IMR-90 (cell line): ENCODE measurements at regions not wholly inside any gene's neighbourhood (a gene's known extent, or its start where the extent isn't known, plus 50 kb on each side); places are given as distances from the start of the nearest gene placed in this dataset.

Experiments used
- ATAC-seq: fragments of 200-7000 bp; cut with Tn5 transposase; 2 replicates; pipeline ENCODE4 v1.9.1; 2020; ENCODE audit warnings: low read depth, mild to moderate bottlenecking, moderate library complexity
- BruUV-seq: library from RNA; stranded (reverse); fragments of 400-500 nt; replicated peaks from 2 replicates; lab custom pipeline; 2021; lab: Mats Ljungman, UMichigan
- CTCF ChIA-PET: fragments of 300-600 bp; formaldehyde crosslinking; extraction: SDS; loops from one replicate; lab custom pipeline; 2021; ENCODE audit warnings: antibody characterized with exemption; lab: Yijun Ruan, JAX
- POLR2A ChIA-PET: fragments of 300-600 bp; sonication (Branson Sonifier 250); formaldehyde crosslinking; loops from one replicate; lab custom pipeline; 2022; ENCODE audit warnings: antibody characterized with exemption; ENCODE audit not compliant: unreplicated experiment; lab: Charles Lee
- DNase-seq: peaks from one replicate; pipeline ENCODE4 v3.0.0; 2013
- H2AFZ ChIP-seq: replicated peaks from 2 replicates; pipeline ENCODE3; 2013; ENCODE audit warnings: low read length, mild to moderate bottlenecking; ENCODE audit not compliant: poor library complexity
- H2AK5ac ChIP-seq: 2 replicates; pipeline ENCODE4 v1.6.1; 2013; ENCODE audit warnings: low read depth, low read length, inconsistent platforms
- H2AK9ac ChIP-seq: replicated peaks from 2 replicates; pipeline ENCODE3; 2013; ENCODE audit warnings: mild to moderate bottlenecking, low read depth, low read length, moderate library complexity; ENCODE audit not compliant: poor library complexity
- H2BK120ac ChIP-seq: 2 replicates; pipeline ENCODE4 v1.6.1; 2013; ENCODE audit warnings: low read depth, low read length, inconsistent platforms
- H2BK15ac ChIP-seq: 3 replicates; pipeline ENCODE4 v1.6.1; 2013; ENCODE audit warnings: low read depth, low read length, inconsistent platforms
- H2BK20ac ChIP-seq: 2 replicates; pipeline ENCODE4 v1.6.1; 2013; ENCODE audit warnings: low read depth, mild to moderate bottlenecking, inconsistent platforms, low read length, moderate library complexity
- H2BK5ac ChIP-seq: 2 replicates; pipeline ENCODE4 v1.6.1; 2013; ENCODE audit warnings: mild to moderate bottlenecking, low read depth, low read length, inconsistent platforms; ENCODE audit not compliant: poor library complexity, severe bottlenecking
- H3K14ac ChIP-seq: replicated peaks from 2 replicates; pipeline ENCODE4 v1.6.1; 2013; ENCODE audit warnings: low read depth, low read length, inconsistent platforms
- H3K18ac ChIP-seq: 2 replicates; pipeline ENCODE4 v1.6.1; 2013; ENCODE audit warnings: low read depth, low read length, control low read depth
- H3K23ac ChIP-seq: 2 replicates; pipeline ENCODE4 v1.6.1; 2013; ENCODE audit warnings: low read depth, low read length, inconsistent platforms
- H3K27ac ChIP-seq: 2 replicates; pipeline ENCODE4 v1.5.1; 2013; ENCODE audit warnings: mild to moderate bottlenecking, control low read depth, low read length; ENCODE audit not compliant: insufficient read depth
- H3K27me3 ChIP-seq: 2 replicates; pipeline ENCODE4 v1.6.1; 2013; ENCODE audit warnings: low read length; ENCODE audit not compliant: control insufficient read depth, insufficient read depth
- H3K36me3 ChIP-seq: 2 replicates; pipeline ENCODE4 v1.6.1; 2013; ENCODE audit warnings: low read length, mixed read lengths; ENCODE audit not compliant: control insufficient read depth, insufficient read depth
- H3K4ac ChIP-seq: 2 replicates; pipeline ENCODE4 v1.6.1; 2013; ENCODE audit warnings: low read depth, low read length, inconsistent platforms
- H3K4me1 ChIP-seq: 2 replicates; pipeline ENCODE4 v1.6.1; 2013; ENCODE audit warnings: low read length, mixed read lengths; ENCODE audit not compliant: control insufficient read depth, insufficient read depth
- H3K4me2 ChIP-seq: 2 replicates; pipeline ENCODE4 v1.6.1; 2013; ENCODE audit warnings: low read depth, mild to moderate bottlenecking, control low read depth, low read length, moderate library complexity
- H3K4me3 ChIP-seq: 2 replicates; pipeline ENCODE4 v1.5.1; 2013; ENCODE audit warnings: low read depth, mild to moderate bottlenecking, control low read depth, low read length, moderate library complexity; ENCODE audit not compliant: insufficient read depth
- H3K56ac ChIP-seq: 2 replicates; pipeline ENCODE4 v1.6.1; 2013; ENCODE audit warnings: low read length, inconsistent platforms; ENCODE audit not compliant: insufficient read depth; ENCODE audit errors: extremely low read depth
- H3K79me1 ChIP-seq, 2 experiments: 2 replicates each; pipeline ENCODE4 v1.6.1; 2013; ENCODE audit warnings: low read length in 2 of 2, inconsistent platforms in 1 of 2, low read depth in 1 of 2
- H3K9ac ChIP-seq: 2 replicates; pipeline ENCODE4 v1.6.1; 2013; ENCODE audit warnings: low read depth, low read length, control low read depth
- H3K9me1 ChIP-seq: 2 replicates; pipeline ENCODE4 v1.6.1; 2013; ENCODE audit warnings: low read length, inconsistent platforms; ENCODE audit not compliant: insufficient read depth
- H3K9me3 ChIP-seq: 2 replicates; pipeline ENCODE4 v1.6.1; 2013; ENCODE audit warnings: low read length; ENCODE audit not compliant: control insufficient read depth, insufficient read depth
- H4K20me1 ChIP-seq: 2 replicates; pipeline ENCODE4 v1.6.1; 2013; ENCODE audit warnings: low read length, inconsistent platforms; ENCODE audit not compliant: insufficient read depth
- H4K5ac ChIP-seq: 2 replicates; pipeline ENCODE4 v1.6.1; 2013; ENCODE audit warnings: mild to moderate bottlenecking, low read depth, low read length, control low read depth
- H4K8ac ChIP-seq, 2 experiments: 2 replicates each; pipeline ENCODE4 v1.6.1; 2013; ENCODE audit warnings: low read depth in 2 of 2, low read length in 2 of 2, control low read depth in 1 of 2, inconsistent platforms in 1 of 2
- H4K91ac ChIP-seq: 2 replicates; pipeline ENCODE4 v1.6.1; 2013; ENCODE audit warnings: low read depth, low read length, inconsistent platforms; ENCODE audit not compliant: insufficient read depth
- CEBPB ChIP-seq: IDR thresholded peaks from 2 replicates; pipeline ENCODE4 v1.6.1; 2012; ENCODE audit warnings: low read depth, low read length, improper control_type of control experiment
- FOS ChIP-seq: fragments of 150-350 bp; IDR thresholded peaks from 2 replicates; pipeline ENCODE4 v1.6.1; 2016; ENCODE audit warnings: low read depth, low read length
- MAFK ChIP-seq: IDR thresholded peaks from 2 replicates; pipeline ENCODE4 v1.6.1; 2012; ENCODE audit warnings: low read depth, low read length, improper control_type of control experiment
- MAZ ChIP-seq: IDR thresholded peaks from 2 replicates; pipeline ENCODE4 v1.6.1; 2012; ENCODE audit warnings: low read depth, mild to moderate bottlenecking, low read length, improper control_type of control experiment, moderate library complexity, borderline replicate concordance
- NFE2L2 ChIP-seq: fragments of 150-350 bp; IDR thresholded peaks from 2 replicates; pipeline ENCODE4 v1.6.1; 2016; ENCODE audit warnings: low read depth, mild to moderate bottlenecking, low read length
- RFX5 ChIP-seq: IDR thresholded peaks from 2 replicates; pipeline ENCODE4 v1.8.0; 2012; ENCODE audit warnings: low read depth, mild to moderate bottlenecking, low read length, moderate library complexity
- SMC3 ChIP-seq: fragments of 150-350 bp; IDR thresholded peaks from 2 replicates; pipeline ENCODE4 v1.6.1; 2016; ENCODE audit warnings: low read depth, mild to moderate bottlenecking, antibody characterized with exemption, low read length, moderate library complexity
- WGBS, 2 experiments: methylation state at CpG; one replicate each; pipeline versions ENCODE4 v1.1.5 to v1.1.7; 2013; ENCODE audit warnings: missing lambda C conversion rate in 2 of 2; ENCODE audit not compliant: insufficient read length in 1 of 2; ENCODE audit errors: extremely low coverage in 2 of 2; 5-methylcytosine and 5-hydroxymethylcytosine counted together
- dilution Hi-C: fragments of 300-500 bp; cut with HindIII; formaldehyde crosslinking; loops from one replicate; pipeline ENCODE4 v1.14.3; 2018; ENCODE audit warnings: low sequenced_read_pairs; ENCODE audit not compliant: unreplicated experiment
- in situ Hi-C: fragments of 300-500 bp; cut with MboI; formaldehyde crosslinking; loops from 3 replicates; pipeline ENCODE4 v1.14.3; 2019; ENCODE audit warnings: low sequenced_read_pairs, inconsistent platforms, mixed read lengths
- intact Hi-C: fragments of 100-400 bp; cut with micrococcal nuclease; formaldehyde crosslinking; loops from 2 replicates; pipeline ENCODE4 v1.10.0; 2022
- TF ChIP-seq, protein P1 (sequence below): conservative IDR thresholded peaks from 2 replicates; pipeline ENCODE4 v1.5.1; 2012; ENCODE audit warnings: mild to moderate bottlenecking, low read depth, low read length, improper control_type of control experiment

DNA sequence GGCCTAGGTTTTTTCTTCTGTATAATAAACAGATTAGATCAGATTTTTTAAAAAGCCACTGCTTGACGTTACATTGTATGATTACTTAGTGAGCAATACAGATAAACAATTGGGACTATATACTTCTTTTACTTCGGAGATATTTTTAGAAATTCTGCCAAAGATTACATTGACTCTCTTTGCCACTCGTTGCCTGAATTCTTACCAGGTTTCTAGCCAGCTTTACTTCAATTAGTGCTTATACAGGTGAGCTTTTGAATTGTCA, 156.6 kb downstream of the HAUS1 start:
- ATAC-seq (peak; percentile 65), DNase-seq (peak; percentile 81)
- Histone ChIP-seq H2BK5ac (peak overlapping the region; percentile 74), H3K27ac (no peak overlapping the region), H2AFZ (no peak overlapping the region), H4K5ac (no peak overlapping the region; the same call in 1 of the 2 replicates), H4K8ac (peak overlapping the region; percentile 65 to 78; a peak in 2 of 4 replicates), H3K14ac (no peak overlapping the region), H3K56ac (no peak overlapping the region; the same call in 1 of the 2 replicates), H3K79me1 (peaks cover 26 to 47% of the 10 kb centered on the region in 2 experiments), H2BK15ac (peak overlapping the region; percentile 67; the same call in 2 of the 3 replicates), H3K9me1 (peaks cover 10% of the 10 kb centered on the region), H2AK9ac (no peak overlapping the region), H3K36me3 (peaks cover 7% of the 10 kb centered on the region), H3K9me3 (no peaks in the 10 kb centered on the region), H2BK20ac (peak overlapping the region; percentile 85; the same call in 1 of the 2 replicates), H2BK120ac (peak overlapping the region; percentile 95; the same call in 1 of the 2 replicates), H4K20me1 (no peaks in the 10 kb centered on the region), H3K27me3 (no peaks in the 10 kb centered on the region), H2AK5ac (no peak overlapping the region), H3K4me1 (peaks cover 17% of the 10 kb centered on the region), H4K91ac (no peak overlapping the region; the same call in 1 of the 2 replicates), H3K4me3 (no peak overlapping the region), H3K23ac (peak overlapping the region; percentile 6; the same call in 1 of the 2 replicates), H3K4me2 (peak overlapping the region; percentile 83), H3K4ac (peak overlapping the region; percentile 49; the same call in 1 of the 2 replicates), H3K18ac (peak overlapping the region; percentile 88; the same call in 1 of the 2 replicates), H3K9ac (no peak overlapping the region)
- in situ Hi-C loops = no loop called here
- intact Hi-C loops = loop anchor here (2.0 kb wide), 1 partner anchor 86 kb away; a partner anchor contains a TSS
- dilution Hi-C loops = no loop called here
- no TSS peak for BruUV-seq
- TF ChIP-seq, protein P1, sequence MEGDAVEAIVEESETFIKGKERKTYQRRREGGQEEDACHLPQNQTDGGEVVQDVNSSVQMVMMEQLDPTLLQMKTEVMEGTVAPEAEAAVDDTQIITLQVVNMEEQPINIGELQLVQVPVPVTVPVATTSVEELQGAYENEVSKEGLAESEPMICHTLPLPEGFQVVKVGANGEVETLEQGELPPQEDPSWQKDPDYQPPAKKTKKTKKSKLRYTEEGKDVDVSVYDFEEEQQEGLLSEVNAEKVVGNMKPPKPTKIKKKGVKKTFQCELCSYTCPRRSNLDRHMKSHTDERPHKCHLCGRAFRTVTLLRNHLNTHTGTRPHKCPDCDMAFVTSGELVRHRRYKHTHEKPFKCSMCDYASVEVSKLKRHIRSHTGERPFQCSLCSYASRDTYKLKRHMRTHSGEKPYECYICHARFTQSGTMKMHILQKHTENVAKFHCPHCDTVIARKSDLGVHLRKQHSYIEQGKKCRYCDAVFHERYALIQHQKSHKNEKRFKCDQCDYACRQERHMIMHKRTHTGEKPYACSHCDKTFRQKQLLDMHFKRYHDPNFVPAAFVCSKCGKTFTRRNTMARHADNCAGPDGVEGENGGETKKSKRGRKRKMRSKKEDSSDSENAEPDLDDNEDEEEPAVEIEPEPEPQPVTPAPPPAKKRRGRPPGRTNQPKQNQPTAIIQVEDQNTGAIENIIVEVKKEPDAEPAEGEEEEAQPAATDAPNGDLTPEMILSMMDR = no peak
- TF ChIP-seq MAFK (no peak), SMC3 (no peak), MAZ (no peak), FOS (0 out of 2 replicates have a peak, but pooled peaks have one; percentile 18), NFE2L2 (no peak), CEBPB (0 out of 2 replicates have a peak, but pooled peaks have one; percentile 13), RFX5 (no peak)
- no CpG with 5 or more reads among the region's 3 CpGs for WGBS, 2 experiments
- ChIA-PET POLR2A (no interaction called here), CTCF (interaction anchor here (1.4 to 2.3 kb wide), 3 partner anchors 20 to 87 kb away, joined by 3 to 11 read pairs (median 6); a partner anchor contains a TSS)
